ENCODE measurements at regions not wholly inside any gene's neighbourhood (a gene's known extent, or its start where the extent isn't known, plus 50 kb on each side); places are given as distances from the start of the nearest gene placed in this dataset.

- H3K9me3 ChIP-seq (replicated peaks in 1 of 3), result no peaks in the 10 kb centered on the region
- no peaks in the 10 kb centered on the region for H3K27me3 ChIP-seq
- DNase-seq, result no peak
- intact Hi-C loops (cut with DNase I), result no loop called here
- H3K4me3 ChIP-seq, result no peak overlapping the region
- no peak overlapping the region for H3K27ac ChIP-seq
- 57 to 67% (median 64%) methylated on average over 17 of the region's 17 CpGs for WGBS, 4 donors
- TF ChIP-seq POLR2A (IDR thresholded peaks at IDR 0.05) (no peak), CTCF (IDR thresholded peaks at IDR 0.05) (no peak)
- no peaks in the 10 kb centered on the region for H3K36me3 ChIP-seq (replicated peaks in 1 of 2)
- no peaks in the 10 kb centered on the region for H3K4me1 ChIP-seq (replicated peaks in 1 of 2)
Observed at GRCh38 chr10:118482393-118483331, 112.8 kb downstream of the PRLHR start.

GRCh38 chr10:118481871-118482270 lies 113.6 kb downstream of the PRLHR start:
- no peak for DNase-seq
- H3K4me1 ChIP-seq (replicated peaks in 1 of 2), result no peaks in the 10 kb centered on the region
- no peaks in the 10 kb centered on the region for H3K9me3 ChIP-seq (replicated peaks in 1 of 3)
- no peak overlapping the region for H3K4me3 ChIP-seq
- intact Hi-C loops (cut with DNase I), result no loop called here
- no peaks in the 10 kb centered on the region for H3K27me3 ChIP-seq
- H3K27ac ChIP-seq, result no peak overlapping the region
- TF ChIP-seq POLR2A (IDR thresholded peaks at IDR 0.05), result no peak
- TF ChIP-seq CTCF (IDR thresholded peaks at IDR 0.05), result no peak
- 73 to 85% (median 75%) methylated on average over 6 of the region's 6 CpGs for WGBS, 4 donors
- no peaks in the 10 kb centered on the region for H3K36me3 ChIP-seq (replicated peaks in 1 of 2)

GRCh38 chr10:118475214-118475613 lies 120.2 kb downstream of the PRLHR start:
- WGBS, 4 donors, result 67 to 77% (median 71%) methylated on average over 6 of the region's 6 CpGs
- Histone ChIP-seq H3K4me3 (no peak overlapping the region), H3K27me3 (peaks cover 17% of the 10 kb centered on the region), H3K36me3 (replicated peaks in 1 of 2) (no peaks in the 10 kb centered on the region), H3K9me3 (replicated peaks in 1 of 3) (no peaks in the 10 kb centered on the region), H3K4me1 (replicated peaks in 1 of 2) (no peaks in the 10 kb centered on the region), H3K27ac (no peak overlapping the region)
- TF ChIP-seq POLR2A (IDR thresholded peaks at IDR 0.05) (no peak), CTCF (IDR thresholded peaks at IDR 0.05) (no peak)
- no peak for DNase-seq
- intact Hi-C loops (cut with DNase I), result no loop called here

- Histone ChIP-seq H3K9me3 (replicated peaks in 1 of 3) (no peaks in the 10 kb centered on the region), H3K4me1 (replicated peaks in 1 of 2) (no peaks in the 10 kb centered on the region), H3K36me3 (replicated peaks in 1 of 2) (no peaks in the 10 kb centered on the region), H3K4me3 (no peak overlapping the region), H3K27me3 (peaks cover 17% of the 10 kb centered on the region), H3K27ac (no peak overlapping the region)
- WGBS, 4 donors, result 73 to 86% (median 80%) methylated on average over 6 of the region's 6 CpGs
- TF ChIP-seq POLR2A (IDR thresholded peaks at IDR 0.05) (no peak), CTCF (IDR thresholded peaks at IDR 0.05) (no peak)
- no peak for DNase-seq
- intact Hi-C loops (cut with DNase I), result no loop called here
Observed at GRCh38 chr10:118474111-118474510, 121.3 kb downstream of the PRLHR start.

All from adrenal gland (tissue), 9 donors.